ENCODE measurements at regions not wholly inside any gene's neighbourhood (a gene's known extent, or its start where the extent isn't known, plus 50 kb on each side); places are given as distances from the start of the nearest gene placed in this dataset.

GRCh38 chr10:113446739-113447138, 106.1 kb upstream of the HABP2 start:
- DNase-seq: no peak

- no peak for DNase-seq
Observed at GRCh38 chr10:113447278-113447677, 105.6 kb upstream of the HABP2 start.

GRCh38 chr10:113449006-113449695, 103.7 kb upstream of the HABP2 start:
- no peak for DNase-seq

- no peak for DNase-seq
Observed at GRCh38 chr10:113450046-113450804, 102.6 kb upstream of the HABP2 start.

- DNase-seq: no peak
Observed at GRCh38 chr10:113450906-113451305, 101.9 kb upstream of the HABP2 start.

GRCh38 chr10:113452146-113452845, 100.6 kb upstream of the HABP2 start:
- no peak for DNase-seq

- DNase-seq: no peak
Observed at GRCh38 chr10:113453351-113453750, 99.5 kb upstream of the HABP2 start.

GRCh38 chr10:113454341-113455061, 98.4 kb upstream of the HABP2 start:
- no peak for DNase-seq

- DNase-seq: no peak
Observed at GRCh38 chr10:113455947-113456346, 96.9 kb upstream of the HABP2 start.

- DNase-seq: no peak
Observed at GRCh38 chr10:113456741-113457140, 96.1 kb upstream of the HABP2 start.

- DNase-seq: no peak
Observed at GRCh38 chr10:113457408-113457807, 95.4 kb upstream of the HABP2 start.

GRCh38 chr10:113458451-113458850, 94.4 kb upstream of the HABP2 start:
- DNase-seq: no peak

- DNase-seq: no peak
Observed at GRCh38 chr10:113458944-113459343, 93.9 kb upstream of the HABP2 start.

GRCh38 chr10:113459626-113460280, 93.1 kb upstream of the HABP2 start:
- no peak for DNase-seq

- DNase-seq: no peak
Observed at GRCh38 chr10:113463083-113463482, 89.8 kb upstream of the HABP2 start.

GRCh38 chr10:113463777-113464176, 89.1 kb upstream of the HABP2 start:
- no peak for DNase-seq

GRCh38 chr10:113469796-113470195, 83.1 kb upstream of the HABP2 start:
- no peak for DNase-seq

- no peak for DNase-seq
Observed at GRCh38 chr10:113470372-113471240, 82.2 kb upstream of the HABP2 start.

- no peak for DNase-seq
Observed at GRCh38 chr10:113471241-113471996, 81.4 kb upstream of the HABP2 start.

- no peak for DNase-seq
Observed at GRCh38 chr10:113473011-113473410, 79.8 kb upstream of the HABP2 start.

- no peak for DNase-seq
Observed at GRCh38 chr10:113473851-113474250, 79.0 kb upstream of the HABP2 start.
